GM21390 (cell line): ENCODE measurements at regions not wholly inside any gene's neighbourhood (a gene's known extent, or its start where the extent isn't known, plus 50 kb on each side); places are given as distances from the start of the nearest gene placed in this dataset.
A peak's percentile ranks its signal among the peaks of the same experiment; 100 is the strongest.

Experiments
- ATAC-seq: cut with Tn5 transposase; IDR thresholded peaks from one replicate; pipeline ENCODE4 v1.9.1; 2021; ENCODE audit not compliant: unreplicated experiment

GRCh38 chr18:71798986-71799673 lies 745.0 kb downstream of the CBLN2 start:
- no peak for ATAC-seq

DNA sequence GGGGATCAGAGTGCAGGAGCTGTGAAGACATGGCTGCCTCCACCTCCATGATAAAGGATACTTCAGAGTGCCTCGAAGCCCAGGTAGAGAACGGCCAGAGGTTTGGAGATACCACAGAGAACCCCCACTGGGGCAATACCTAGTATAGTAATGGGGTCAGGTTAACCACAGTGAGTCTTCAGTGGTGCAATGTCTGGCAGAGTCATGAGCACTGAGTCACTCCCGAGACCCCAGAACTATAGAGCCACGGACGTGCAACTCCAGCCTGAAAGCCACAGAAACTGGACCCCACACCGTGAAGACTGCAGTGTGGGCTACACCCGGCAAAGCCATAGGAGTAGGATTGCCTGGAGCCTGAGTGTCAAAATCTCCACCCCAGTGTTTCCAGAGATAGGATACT lies 746.6 kb downstream of the CBLN2 start:
- ATAC-seq: no peak

- peak; percentile 87 for ATAC-seq
Measured at GRCh38 chr18:71784777-71785176, 759.4 kb downstream of the CBLN2 start.

GRCh38 chr18:71760541-71760940 lies 783.6 kb downstream of the CBLN2 start:
- no peak for ATAC-seq

DNA sequence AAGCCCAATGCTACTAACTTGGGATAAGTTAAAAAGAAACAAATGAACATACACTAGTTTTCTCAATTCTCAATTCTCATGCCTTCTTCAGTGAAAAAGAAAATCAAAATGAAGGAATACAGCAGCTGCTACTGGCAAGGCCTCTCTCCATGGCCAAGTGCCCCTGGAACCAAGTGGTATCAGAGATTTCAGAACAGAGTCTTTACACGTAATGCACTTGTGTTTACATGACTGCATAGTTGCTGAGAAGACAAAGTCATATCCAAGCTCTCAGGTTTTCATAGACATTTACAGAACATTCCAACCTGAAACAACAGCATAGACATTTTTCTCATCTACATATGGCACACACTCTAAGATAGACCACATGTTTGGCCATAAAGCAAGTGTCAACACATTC lies 789.9 kb downstream of the CBLN2 start:
- ATAC-seq: no peak

GRCh38 chr18:71743634-71744033 lies 800.5 kb downstream of the CBLN2 start:
- no peak for ATAC-seq

DNA sequence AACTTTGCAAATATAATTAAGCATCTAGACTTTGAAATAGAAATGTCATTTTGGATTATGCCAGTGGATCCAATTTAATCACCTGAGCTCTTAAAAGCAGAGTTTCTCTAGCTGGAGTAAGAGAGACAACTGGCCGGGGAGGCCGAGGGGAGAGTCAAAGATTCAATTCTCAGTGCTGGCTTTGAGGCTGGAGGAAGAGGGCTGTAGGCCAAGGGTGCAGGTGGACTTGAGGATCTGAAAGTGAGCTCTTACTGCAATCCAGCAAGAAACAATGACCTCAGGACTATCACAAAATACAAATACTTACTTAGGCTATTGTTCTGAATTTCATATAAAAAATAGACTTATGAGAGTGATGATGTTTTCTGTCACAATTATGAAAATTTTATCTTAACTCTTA lies 814.5 kb downstream of the CBLN2 start:
- no peak for ATAC-seq

DNA sequence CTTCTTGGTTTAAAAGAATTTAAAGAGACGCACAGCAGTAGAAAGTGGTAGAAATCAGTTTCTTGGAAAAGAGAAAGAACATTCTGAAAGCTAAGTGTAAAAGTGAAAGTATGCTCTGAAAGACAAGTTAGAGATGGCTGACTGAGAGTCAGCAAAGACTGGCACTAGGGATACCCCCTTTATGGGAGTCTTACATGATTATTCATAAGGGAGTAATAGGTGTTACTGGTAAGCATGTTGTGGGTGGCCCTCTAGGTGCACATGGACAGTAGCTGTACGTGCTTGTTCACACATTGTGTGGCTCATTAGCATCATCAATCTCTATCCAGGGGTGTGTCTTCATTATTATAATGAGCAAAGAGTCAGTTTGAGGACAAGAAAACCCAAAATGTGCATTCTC lies 816.2 kb downstream of the CBLN2 start:
- ATAC-seq: no peak

DNA sequence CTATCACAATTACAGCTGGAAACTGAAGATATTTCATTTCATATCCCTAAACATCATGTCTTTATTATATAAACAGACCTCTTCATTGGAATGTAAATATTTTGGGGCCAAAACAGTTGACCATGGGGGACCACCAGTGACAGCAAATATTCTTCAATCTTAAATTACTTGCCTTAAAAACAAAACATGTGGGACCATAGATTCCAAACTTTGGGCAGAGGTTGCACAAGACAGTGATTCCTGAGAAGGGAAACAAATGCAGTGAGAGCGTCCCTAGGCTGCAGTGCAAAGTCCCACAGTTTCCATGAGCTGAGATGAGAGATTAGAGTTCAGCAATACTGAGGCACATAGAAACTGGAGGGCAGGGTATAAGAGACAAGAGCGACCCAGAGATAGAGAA lies 818.9 kb downstream of the CBLN2 start:
- ATAC-seq: no peak

DNA sequence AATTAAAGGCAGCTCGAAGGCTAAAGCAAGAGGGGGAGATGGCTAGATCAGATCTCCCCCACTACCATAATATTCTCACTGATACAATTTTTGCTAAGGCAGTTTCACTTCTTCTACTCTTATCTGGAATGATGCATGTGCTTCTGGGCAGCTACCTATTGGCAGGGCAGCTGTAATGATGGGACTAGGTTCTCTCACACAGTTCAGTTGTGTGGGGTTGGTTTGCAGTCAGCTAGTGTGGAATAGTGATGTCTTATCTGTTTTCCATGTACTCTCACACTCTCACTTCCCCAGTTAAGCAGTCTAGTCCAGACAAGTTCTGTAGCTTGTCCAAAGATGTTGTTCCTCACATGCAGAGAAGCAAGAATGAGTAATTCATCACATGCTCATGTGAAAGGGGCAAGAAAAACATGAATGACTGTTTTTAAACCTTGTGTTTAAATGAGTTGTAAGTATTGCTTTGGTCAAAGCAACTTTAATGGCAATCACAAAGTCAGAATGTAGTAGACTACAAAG lies 836.1 kb downstream of the CBLN2 start:
- no peak for ATAC-seq

GRCh38 chr18:71707400-71707799 lies 836.7 kb downstream of the CBLN2 start:
- no peak for ATAC-seq

DNA sequence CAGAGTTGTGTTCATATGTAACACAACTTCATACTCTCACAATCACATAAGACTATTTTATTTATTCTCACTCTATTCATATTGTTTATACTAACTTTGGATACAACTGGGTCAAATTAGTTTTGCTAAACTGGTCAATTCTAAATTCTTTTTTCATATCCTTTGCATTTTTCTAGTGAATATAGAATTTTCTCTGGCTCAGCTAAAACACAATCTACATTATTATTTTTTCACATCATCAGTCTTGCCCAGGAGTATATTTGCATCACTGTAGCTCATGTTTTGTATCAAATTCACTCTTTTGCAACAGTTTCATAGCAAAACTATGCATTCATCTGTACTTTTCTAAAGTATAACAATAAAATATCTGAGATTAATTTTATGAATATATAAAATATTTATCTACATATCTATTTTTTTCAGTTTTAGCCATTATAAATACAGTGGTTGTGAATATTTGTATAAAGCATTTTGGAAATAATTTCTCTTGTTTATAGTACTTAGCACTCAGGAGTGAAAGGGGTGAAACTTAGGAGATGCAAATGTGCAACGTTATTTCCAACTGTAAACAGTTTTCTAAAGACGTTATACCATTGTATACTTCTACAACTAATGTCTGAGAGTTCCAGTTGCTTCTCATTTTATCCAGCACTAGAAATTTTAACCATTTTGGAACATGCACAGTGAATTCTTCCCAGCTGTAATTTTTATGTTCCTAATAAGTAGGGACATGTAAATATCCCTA lies 854.6 kb downstream of the CBLN2 start:
- no peak for ATAC-seq

DNA sequence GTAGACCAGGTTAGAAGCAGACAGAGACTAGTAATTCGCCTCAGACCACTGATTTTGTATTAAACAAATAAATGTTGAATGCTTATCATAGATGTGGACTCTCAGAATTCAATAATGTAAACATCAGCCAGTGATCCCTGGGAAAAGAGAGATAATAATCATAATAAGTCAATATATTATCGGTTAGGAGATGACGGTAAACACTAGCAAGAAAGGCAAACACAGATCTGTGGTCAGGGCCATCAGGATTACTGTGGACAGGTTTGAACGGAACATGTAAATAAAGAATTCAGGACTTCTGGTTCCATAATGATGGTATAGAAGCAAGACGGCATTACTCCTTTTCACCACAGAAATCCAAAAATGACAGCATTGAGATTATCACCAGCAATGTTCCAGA lies 861.6 kb downstream of the CBLN2 start:
- no peak for ATAC-seq

DNA sequence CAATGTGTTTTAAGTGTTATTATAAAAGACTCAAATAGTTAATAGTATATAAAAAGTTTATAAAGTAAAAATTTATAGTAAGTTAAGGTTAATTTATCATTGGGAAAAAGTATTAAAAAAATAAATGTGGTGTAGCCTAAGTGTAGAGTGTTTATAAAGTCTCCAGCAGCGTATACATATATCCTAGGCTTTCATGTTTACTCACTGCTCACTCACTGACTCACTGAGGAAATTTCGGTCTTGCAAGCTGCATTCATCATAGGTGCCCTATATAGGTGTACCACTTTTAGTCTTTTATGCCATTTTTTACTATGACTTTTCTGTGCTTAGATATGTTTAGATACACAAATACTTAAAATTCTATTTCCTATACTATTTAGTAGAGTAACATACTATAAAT lies 866.0 kb downstream of the CBLN2 start:
- no peak for ATAC-seq

DNA sequence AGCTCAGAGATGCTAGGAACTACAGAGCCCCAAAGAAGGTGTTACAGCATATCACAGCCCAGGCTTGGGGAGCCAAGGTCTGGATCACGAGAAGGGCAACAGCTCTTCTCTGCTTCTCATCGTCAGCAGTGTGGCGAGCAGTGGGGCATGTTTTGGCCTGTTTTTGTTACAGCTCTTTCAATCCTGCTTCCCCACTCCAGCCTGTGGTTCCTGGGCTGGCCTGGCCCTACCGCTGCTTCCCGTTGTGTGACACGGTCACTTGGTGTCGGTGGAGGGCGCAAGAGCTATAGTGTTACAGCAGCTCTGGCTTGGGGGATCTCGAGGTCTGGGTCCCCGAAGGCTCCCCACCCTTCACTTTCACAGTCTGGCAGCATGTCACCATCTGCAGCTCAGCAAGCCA lies 870.2 kb downstream of the CBLN2 start:
- ATAC-seq: no peak

GRCh38 chr18:71673498-71673897 lies 870.6 kb downstream of the CBLN2 start:
- no peak for ATAC-seq

GRCh38 chr18:71666481-71666880 lies 877.7 kb downstream of the CBLN2 start:
- ATAC-seq: no peak

DNA sequence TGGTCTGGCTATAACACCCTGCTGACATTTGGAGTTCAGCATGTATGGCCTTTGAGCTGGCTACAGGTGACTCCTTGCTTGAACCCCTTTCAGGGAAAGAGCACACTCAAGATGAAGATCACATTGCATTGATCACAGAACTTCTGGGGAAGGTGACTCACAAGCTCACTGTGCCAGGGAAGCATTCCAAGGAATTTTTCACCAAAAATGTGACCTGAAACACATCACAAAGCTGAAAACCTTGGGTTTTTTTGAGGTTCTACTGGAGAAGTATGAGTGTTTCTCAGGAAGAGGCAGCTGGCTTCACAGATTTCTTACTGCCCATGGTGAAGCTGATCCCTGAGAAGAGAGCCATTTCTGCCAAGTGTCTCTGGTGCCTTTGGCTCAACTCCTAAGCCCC lies 879.0 kb downstream of the CBLN2 start:
- ATAC-seq: no peak

DNA sequence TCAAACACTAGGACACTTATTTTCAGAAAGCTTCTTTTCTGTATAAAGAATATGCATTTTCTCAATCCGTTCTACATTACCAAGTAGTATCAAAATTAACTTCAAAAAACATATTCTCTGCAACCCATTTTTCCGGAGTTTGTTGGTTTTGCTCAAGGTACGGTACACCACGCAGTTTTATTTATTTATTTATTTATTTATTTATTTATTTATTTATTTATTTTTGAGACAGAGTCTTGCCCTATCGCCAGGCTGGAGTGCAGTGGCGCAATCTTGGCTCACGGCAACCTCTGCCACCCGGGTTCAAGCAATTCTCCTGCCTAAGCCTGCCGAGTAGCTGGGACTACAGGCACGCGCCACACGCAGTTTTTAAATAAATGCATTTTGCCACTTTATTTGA lies 900.3 kb downstream of the CBLN2 start:
- ATAC-seq: no peak

GRCh38 chr18:71630696-71631095 lies 913.4 kb downstream of the CBLN2 start:
- ATAC-seq: no peak

DNA sequence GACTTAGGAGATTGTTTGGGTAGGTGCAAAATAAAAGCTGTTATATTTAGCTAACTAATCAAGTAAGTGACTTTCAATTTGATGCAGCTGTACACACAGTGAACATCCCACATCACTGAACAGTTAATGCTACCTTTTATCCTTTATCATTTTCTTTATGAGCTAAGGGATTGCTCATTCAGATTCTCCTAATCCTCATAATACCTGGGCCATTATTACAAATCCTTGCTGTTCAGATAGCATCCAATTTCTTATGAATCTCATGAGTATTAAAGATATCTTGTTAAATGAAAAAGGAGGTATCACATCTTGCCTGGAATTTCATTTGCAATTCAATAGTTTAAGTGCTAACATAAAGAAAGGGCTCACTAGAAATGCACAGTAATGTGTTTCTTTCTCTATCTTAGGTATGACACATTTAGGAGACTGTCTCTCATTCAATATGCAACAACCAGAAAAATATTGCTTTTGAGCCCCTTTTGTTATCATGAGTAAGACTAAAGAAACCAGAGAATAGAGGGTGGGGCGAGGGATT lies 918.5 kb downstream of the CBLN2 start:
- ATAC-seq: no peak

DNA sequence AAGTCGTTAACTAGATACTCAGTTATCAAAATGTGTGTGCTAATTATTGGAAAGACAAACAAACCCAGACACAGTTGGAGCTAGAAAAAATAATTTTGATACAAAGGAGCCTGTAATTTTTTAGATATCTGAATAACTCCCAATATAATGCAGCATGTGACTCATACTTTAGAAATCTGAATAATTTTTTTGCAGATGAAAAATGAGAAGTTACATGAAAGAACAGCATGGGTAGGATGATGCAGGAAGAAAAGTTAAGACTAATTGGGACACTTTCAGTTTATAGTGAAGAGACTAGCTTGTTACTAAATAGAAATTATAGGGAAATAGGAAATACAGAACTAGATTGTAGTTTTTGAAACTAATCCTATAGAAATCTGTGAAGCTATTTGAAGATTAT lies 945.8 kb downstream of the CBLN2 start:
- ATAC-seq: no peak
